Inferior parietal cortex (tissue), 1 donor: ENCODE measurements at regions not wholly inside any gene's neighbourhood (a gene's known extent, or its start where the extent isn't known, plus 50 kb on each side); places are given as distances from the start of the nearest gene placed in this dataset.
"Not testable (repeated sequence)": the region's sequence is repeated elsewhere in the genome, so short reads cannot be mapped to it uniquely, and the experiment has no call there.

Source experiments
- DNase-seq: peaks from one replicate; pipeline ENCODE4 v3.0.0-alpha.2; 2016; ENCODE audit errors: extremely low spot score

DNA sequence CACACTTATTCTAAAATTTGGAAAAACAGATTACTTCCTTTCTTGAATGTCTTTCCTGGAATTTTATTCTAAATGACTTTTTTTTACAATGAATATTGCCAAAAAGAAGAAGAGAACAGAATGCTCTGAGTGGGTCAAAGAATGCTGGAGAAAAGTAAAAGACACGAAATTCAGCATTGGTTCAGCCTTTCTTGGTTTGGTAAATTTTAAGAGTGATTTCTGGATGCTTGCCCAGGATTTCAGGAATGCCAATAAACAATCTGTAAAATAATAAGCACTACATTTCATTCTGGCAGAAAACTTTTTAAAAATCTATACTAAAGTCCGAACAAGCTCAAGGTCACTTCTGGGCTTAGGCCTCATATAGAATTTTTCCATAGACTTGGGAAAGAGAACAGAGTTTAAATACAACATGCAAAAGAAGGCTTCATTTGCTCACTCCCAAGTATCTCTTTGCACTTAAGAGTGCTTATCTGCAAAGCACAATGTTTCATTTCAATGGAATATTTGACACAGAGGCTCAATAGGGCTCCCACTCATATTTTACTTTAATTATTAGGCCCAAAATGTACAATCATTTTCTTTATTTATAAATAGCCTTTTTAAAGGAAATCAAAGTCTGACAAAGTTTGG lies 359.5 kb upstream of the ANKRD30A start:
- DNase-seq: no peak

DNA sequence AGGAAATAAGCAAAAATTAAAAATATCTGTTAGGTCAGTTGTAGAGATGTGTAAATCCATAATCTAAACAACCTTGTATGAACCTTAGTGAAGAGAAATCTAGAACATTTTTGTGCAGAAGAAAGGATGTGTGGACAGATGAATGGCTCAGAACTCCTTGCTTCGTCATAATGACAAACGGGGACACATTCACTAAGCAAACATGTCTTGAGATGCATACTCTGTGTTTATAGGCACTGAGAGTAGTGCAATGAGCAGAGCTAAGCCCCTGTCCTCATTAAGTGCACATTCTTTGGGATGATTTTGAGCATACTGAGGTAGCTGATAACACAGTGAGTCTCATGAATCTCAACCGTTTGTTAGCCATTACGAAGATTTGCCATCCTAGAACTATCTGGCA lies 360.6 kb upstream of the ANKRD30A start:
- DNase-seq: no peak

DNA sequence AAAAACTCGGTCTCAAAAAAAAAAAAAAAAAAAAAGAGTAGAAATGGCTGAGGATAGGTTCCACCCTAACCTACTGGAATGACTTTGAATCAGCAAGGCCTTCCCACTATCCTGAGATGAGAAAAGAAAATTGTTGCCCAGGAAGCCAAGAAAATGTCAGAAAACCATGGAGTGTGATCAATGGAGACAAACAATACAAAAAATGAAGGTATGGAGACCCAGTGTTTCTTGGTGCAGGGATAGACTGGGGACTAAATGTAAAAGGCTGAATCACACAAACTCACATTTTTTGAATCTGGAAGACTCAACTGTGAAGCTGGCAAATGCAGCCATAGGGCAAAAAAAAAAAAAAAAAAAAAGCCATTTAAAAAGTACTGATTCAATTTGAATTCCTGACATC lies 364.3 kb upstream of the ANKRD30A start:
- no peak for DNase-seq

DNA sequence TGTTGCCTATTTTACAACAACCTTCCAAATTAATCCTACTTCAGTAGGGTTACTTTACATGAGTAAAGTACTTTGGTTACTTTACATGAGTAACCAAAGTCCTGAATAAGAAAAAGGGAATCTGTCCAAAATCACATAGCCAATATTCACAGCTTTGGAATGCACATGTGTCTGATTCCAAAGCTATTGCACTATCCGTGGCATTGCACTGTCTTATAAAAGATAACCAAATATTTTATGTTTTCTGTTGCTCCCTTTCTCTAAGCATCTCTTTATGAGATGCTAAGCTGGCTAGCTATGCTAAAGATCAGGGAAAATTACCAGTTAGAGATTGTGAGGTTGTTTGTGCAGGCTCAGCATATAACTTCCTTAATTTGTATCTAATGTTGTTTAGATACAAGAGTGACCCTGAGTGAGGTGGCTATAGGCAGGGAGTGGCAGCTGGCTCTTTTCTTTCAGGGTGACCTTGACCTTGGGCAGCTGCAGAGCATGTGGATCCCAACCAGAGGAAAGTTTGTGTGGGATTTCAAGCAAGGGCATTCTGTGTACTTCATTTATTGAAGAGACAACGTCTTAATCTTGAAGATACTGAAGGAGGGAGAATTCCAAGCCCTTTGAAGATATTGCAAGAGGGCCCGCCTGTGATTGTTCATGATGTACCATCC lies 366.1 kb upstream of the ANKRD30A start:
- no peak for DNase-seq

DNA sequence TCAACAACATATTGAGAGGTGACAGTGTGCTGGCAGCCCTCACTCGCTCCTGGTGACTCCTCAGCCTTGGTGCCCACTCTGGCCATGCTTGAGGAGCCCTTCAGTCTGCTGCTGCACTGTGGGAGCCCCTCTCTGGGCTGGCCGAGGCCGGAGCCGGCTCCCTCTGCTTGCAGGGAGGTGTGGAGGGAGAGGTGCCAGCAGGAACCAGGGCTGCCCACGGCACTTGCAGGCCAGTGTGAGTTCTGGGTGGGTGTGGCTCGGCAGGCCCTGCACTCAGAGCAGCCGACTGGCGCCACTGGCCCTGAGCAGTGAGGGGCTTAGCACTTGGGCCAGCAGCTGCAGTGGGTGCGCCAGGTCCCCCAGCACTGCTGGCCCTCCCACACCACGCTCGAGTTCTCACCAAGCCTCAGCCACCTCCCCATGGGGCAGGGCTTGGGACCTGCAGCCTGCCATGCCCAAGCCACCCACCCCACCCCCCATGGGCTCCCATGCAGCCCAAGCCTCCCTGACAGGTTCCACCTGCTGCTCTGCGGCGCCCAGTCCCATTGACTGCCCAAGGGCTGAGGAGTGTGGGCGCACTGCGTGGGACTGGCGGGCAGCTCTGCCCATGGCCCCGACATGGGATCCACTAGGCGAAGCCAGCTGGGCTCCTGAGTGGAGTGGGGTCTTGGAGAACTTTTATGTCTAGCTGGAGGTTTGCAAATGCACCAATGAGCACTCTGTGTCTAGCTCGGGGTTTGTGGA lies 377.1 kb upstream of the ANKRD30A start:
- DNase-seq: no peak

DNA sequence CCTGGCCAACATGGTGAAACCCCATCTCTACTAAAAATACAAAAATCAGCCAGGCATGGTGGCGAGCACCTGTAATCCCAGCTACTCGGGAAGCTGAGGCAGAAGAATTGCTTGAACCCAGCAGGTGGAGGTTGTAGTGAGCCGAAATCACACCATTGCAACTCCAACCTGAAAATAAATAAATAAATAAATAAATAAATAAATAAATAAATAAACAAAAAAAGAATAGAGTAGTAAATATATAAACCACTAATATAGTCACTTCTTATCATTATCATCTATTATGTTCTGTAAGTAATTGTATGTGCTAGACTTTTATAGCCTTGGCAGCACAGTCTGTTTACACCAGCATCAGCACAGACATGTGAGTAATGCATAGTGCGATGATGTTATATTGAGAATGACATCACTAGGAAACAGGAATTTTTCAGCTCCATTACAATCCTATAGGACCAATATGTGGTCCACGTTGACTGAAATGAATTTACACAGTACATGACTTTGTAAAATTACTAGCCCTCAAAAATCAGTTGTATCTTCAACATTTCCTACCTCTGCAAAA lies 385.4 kb upstream of the ANKRD30A start:
- no peak for DNase-seq

DNA sequence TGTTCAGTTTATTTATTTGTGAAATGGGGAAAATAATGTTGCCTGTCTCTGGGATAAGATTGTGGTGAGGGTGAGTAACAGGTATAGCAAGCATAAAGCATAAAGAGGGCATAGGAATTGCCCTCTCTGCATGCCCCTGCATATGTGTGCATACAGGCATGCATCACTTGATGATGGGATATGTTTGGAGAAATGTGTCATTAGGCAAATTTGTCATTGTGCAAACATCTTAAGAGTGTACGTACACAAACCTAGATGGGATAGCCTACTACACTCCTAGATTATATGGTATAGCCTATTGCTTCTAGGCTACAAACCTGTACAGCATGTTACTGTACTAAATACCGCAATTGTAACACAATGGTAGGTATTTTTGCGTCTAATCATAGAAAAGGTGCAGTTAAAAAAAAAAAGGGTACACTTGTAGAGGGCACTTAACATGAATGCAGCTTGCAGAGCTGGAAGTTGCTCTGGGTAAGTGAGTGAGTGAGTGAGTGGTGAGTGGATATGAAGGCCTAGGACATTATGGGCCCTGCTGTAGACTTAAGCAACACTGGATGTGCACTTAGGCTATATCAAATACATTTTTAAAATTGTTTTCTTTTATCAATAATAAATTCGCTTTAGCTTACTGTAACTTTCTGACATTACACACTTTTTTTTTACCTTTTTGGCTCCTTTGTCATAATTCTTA lies 386.5 kb upstream of the ANKRD30A start:
- no peak for DNase-seq

DNA sequence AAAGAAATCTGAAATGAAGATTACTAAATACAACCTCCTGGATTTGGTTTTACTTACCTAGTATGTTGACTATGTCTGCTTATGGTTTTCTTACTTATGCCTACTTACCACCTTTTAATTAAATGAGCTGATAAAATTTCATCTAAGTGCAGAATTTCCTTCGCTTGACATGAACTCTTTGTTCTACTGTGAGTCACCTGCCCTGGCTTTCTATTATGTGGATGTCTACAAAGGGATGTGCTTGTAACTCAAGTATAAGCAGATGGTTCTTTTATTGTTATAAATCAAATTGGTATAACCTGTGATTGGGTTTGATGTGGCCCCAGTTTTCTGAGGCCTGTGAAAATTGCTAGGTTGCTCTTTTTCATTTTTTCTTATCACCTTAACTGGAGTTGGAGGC lies 389.1 kb upstream of the ANKRD30A start:
- no peak for DNase-seq

DNA sequence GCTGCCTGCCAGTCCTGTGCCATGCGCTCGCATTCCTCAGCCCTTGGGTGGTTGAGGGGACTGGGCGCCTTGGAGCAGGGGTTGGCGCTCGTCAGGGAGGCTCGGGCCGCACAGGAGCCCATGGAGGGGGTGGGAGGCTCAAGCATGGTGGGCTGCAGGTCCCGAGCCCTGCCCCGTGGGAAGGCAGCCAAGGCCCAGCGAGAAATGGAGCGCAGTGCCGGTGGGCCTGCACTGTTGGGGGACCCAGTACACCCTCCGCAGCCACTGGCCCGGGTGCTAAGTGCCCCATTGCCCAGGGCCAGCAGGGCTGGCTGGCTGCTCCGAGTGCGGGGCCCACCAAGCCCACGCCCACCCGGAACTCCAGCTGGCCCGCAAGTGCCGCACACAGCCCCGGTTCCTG lies 390.8 kb upstream of the ANKRD30A start:
- not testable (repeated sequence) for DNase-seq

DNA sequence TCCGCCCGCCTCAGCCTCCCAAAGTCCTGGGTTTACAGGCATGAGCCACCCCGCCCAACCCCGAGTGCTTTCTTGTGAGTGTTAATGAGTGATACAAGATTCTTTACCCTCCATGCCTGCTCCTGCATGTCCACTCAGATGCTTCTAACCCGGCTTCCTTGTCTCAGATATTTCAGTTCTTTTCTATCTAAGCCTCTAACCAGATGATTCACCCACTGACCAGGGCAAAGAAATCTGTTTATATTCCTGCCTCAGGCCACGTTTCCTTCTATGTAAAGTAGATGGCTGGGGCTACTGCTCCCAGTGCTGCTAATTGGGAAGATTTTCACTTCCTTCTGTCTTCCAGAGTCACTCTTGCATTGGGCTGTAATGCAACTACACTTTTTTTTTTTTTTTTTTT lies 395.1 kb upstream of the ANKRD30A start:
- DNase-seq: no peak

DNA sequence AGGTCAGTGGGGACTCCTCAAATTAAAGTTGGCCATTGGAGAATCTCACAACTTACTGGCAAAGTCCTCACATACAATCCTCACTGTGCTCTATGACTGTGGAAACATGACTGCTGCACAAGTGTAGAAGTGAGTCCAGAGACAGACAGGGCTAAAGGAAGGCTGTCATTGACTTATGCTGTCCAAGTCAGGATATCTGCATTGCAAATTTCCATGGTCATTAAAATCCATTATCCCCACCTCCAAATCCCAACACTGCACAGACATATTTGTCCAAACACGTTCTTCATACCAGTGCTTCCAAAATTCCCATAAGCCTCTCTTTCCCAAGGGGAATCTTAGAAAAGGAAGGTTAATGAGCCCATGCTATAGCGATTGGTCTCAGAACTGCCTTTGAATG lies 396.8 kb upstream of the ANKRD30A start:
- DNase-seq: no peak

DNA sequence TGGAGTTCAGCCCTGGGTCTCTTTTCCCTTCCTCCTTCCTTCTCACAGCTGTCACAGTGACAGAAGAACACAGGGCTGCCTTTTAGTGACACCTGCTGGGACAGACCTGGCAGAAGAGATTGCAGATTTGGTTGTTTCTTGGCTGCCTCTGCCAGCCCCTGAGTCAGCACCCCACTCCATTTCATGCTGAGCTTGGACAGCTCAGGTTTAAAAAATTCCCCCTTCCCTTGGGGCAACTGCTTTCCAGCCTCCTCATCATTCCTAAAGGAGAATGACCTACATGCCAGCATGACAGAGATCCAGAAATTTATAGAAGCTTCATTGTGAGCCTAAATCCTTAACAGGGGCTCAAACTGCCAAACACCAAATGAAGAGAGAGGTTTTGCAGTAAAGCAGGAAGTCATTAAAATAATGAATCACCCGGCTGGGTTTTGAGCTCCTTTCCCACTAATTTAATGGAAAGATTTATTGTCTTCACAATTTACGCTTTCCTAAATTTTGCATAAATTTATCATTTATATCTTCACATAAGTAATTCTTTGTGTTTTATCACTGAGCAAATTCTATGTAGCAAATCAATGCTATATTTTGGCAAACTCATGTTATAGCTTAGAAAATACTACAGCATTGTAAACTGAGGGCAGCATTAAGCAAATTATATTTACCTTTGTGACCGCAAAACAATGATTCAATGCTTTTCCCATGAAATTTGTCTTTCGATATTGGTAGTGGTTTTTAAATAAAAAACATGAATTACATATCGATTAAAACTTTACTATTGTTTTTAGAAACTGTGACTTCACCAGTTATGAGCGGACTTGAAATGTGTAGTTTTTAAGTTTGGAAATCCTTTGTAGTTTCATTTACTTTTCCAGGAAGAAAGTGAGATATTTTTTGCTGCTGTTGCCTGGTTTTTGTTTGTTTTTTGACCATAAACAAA lies 399.5 kb upstream of the ANKRD30A start:
- no peak for DNase-seq

DNA sequence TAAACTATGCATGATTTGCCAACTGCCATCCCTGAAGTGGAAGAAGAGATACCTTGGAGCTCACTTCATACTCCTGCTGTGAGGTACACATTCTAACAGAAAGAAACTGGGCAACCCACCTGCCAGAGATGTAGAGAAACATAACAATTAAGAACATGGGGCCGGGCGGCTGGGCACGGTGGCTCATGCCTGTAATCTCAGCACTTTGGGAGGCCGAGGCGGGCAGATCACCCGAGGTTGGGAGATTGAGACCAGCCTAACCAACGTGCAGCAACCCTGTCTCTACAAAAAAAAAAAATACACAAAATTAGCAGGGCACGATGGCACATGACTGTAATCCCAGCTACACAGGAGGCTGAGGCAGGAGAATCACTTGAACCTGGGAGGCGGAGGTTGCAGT lies 402.6 kb upstream of the ANKRD30A start:
- no peak for DNase-seq

DNA sequence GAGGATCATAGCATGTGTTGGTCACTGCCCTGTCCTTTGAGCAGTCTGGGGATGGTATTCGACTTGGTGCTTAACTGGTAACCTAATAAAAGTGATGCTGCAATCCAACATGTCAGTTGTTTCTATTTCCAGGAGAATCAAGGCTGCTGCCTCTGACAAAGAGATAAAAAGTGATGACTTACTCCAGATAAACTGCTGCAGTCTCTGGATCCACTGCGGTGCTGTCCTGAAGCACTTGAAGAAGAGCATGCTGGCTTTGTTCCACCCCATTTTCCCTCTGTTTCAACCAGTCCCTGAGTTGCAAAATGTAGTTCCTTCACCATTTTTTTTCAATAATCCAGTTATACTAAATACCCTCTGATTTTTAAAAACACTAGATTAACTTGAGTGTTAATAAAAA lies 403.5 kb upstream of the ANKRD30A start:
- DNase-seq: no peak

DNA sequence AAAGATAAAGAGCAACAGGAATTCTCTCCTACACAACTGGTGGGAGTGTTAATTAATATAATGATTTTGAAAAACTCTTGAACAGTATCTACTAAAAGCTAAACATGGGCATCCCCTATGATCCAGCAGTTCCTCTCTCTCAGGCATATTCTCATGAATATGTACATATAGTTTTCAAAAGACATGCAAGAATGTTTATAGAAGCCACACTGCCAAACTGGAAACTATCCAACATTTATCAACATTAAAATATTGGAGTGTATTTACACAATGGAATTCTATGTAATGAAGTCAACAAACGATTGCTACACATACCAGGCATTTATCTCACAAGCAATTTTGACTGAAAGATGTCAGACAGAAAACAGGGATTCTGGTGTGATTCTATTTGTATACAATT lies 404.5 kb upstream of the ANKRD30A start:
- DNase-seq: no peak

DNA sequence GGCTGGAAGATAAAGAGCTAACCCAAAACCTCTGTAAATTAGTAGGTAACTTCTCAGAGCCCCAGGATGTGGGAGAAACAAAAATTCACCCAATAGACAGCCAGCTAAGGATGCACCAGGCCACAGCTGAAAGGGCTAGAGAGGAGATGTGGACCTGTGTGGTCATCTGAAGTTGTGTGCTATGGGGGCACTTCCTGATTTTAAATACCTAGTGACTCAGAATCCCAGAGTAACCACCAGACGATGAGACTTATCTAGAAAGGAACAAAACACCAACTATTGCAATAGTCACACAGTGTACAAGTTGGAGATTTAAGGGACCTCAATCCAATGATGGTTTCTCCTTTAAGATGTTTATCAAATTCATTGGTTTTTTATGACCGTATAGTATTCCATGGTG lies 408.3 kb upstream of the ANKRD30A start:
- DNase-seq: no peak

DNA sequence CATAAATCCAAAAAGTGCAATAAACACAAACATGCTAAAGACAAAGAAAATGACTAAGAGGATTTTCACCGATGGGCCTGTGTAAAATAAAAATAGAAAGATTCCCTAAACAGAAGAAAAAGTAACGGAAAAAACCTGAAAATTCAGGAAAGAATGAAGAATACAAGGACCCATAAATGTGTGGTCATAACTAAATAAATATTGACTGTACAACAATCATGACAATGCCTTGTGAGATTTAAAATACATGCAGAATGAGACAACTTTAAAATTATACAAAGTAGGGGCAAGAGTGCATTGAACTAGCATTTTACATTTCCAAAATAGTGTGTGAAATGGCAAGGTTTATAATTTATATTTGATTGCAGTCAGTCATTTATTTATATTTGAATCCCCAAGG lies 409.1 kb upstream of the ANKRD30A start:
- no peak for DNase-seq

DNA sequence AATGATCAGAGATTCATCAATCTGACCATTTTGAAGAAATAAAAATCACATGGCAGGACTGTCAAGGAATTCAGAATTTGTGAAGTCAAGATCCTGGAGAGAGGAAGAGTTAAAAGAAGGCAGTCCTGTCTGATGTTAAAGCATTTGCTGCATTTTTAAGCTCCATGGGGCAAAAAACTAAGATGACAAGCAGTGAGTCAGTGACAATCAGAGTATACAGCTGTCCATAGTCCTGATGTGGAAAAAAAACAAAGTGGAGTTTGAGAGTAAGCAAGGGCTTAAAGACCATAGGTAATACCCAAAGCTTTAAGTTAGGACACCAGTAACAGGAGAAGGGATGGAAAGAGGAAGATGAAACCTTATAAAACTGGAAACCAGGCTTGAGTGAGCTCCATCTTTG lies 412.7 kb upstream of the ANKRD30A start:
- no peak for DNase-seq

DNA sequence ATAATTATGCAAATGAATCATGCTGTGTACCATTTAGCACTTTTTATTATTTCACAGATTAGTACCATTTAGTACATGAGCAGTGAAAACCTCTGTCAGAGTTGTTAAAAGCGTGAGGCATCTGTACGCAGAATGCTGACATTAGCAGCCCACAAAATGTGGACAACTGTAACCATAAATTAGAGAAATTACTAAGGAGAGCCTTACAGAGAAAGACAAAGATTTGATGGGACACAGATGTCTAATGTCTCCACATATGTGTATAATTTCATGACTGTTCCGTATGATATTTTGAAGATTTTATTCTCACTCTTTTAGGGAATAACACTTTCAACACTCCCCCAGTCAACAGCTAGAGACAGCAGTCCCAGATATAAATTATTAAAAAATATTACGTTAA lies 414.0 kb upstream of the ANKRD30A start:
- no peak for DNase-seq

DNA sequence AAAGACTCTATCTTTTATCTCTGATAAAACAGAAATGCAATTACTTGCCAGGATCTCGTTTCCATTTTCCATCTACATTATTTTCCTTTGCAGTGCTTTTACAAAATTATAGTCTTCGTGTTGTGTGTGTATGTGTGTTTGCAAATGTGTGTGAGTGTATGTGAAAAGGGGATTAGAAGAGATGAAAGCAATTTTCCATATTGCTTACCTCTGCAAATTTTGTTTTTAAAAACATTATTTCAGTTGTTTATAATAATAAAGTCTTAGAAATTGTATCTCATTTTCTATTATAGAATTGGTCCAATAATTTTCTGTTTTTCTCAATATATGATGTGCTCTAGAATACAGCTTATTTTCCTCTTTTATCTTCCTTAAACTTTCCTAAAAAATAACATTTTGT lies 421.3 kb upstream of the ANKRD30A start:
- no peak for DNase-seq

DNA sequence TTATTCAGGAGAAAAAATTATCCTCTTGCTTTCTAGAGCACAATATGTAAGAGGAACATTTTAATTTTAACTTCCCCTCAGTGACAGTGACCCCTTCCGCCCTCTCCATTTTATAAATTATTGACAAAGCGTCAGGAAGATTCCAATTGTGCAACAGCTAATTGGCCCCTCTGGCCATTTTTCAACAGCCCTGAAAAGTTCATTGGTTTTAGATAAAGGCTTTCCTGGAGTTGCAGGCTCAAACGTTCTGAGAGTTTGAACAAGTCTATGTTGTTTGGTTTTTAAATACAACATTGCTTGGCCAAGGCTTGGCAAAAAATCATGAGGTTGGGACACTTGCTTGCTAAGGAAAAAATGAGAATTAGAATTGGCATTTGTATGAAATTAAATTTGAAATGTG lies 422.2 kb upstream of the ANKRD30A start:
- no peak for DNase-seq
